Ishikawa (cell line): ENCODE measurements at regions not wholly inside any gene's neighbourhood (a gene's known extent, or its start where the extent isn't known, plus 50 kb on each side); places are given as distances from the start of the nearest gene placed in this dataset.

Experiments used
- CREB1 ChIP-seq: IDR thresholded peaks from 2 replicates; pipeline ENCODE4 v1.6.1; 2012; ENCODE audit warnings: low read depth
- EGR1 ChIP-seq: IDR thresholded peaks from 2 replicates; pipeline ENCODE4 v1.6.1; 2012
- EP300 ChIP-seq: IDR thresholded peaks from 2 replicates; pipeline ENCODE4 v1.6.1; 2012; ENCODE audit warnings: borderline replicate concordance
- FOXM1 ChIP-seq: IDR thresholded peaks from 2 replicates; pipeline ENCODE4 v1.6.1; 2012; ENCODE audit warnings: low read depth, borderline replicate concordance
- MAX ChIP-seq: IDR thresholded peaks from 2 replicates; pipeline ENCODE4 v1.6.1; 2012
- RAD21 ChIP-seq: IDR thresholded peaks from 2 replicates; pipeline ENCODE4 v1.6.1; 2012; ENCODE audit warnings: low read depth
- TAF1 ChIP-seq: IDR thresholded peaks from 2 replicates; pipeline ENCODE4 v1.6.1; 2012; ENCODE audit warnings: low read depth, mild to moderate bottlenecking
- TEAD4 ChIP-seq: IDR thresholded peaks from 2 replicates; pipeline ENCODE4 v1.6.1; 2012
- YY1 ChIP-seq: IDR thresholded peaks from 2 replicates; pipeline ENCODE4 v1.6.1; 2012; ENCODE audit warnings: low read depth

GRCh38 chr3:103863381-103863780, 1428.6 kb downstream of the ZPLD1 start:
- no peak for TF ChIP-seq TEAD4
- TF ChIP-seq MAX: no peak
- no peak for TF ChIP-seq TAF1
- no peak for TF ChIP-seq YY1
- no peak for TF ChIP-seq EP300
- no peak for TF ChIP-seq FOXM1
- TF ChIP-seq CREB1: no peak
- no peak for TF ChIP-seq RAD21
- no peak for TF ChIP-seq EGR1
